ENCODE measurements at regions not wholly inside any gene's neighbourhood (a gene's known extent, or its start where the extent isn't known, plus 50 kb on each side); places are given as distances from the start of the nearest gene placed in this dataset.

GRCh38 chr12:70070494-70071007, 172.7 kb upstream of the CNOT2 start:
- Histone ChIP-seq H3K27ac (no peak overlapping the region), H3K27me3 (replicated peaks) (no peaks in the 10 kb centered on the region), H3K36me3 (replicated peaks) (no peaks in the 10 kb centered on the region), H3K4me3 (ENCODE audit: low read depth, low read length) (no peak overlapping the region)
- in situ Hi-C loops (cut with HindIII; ENCODE audit: low pct_ligation_motif_present, low sequenced_read_pairs), result no loop called here
- TF ChIP-seq CTCF (IDR thresholded peaks at IDR 0.05; ENCODE audit: low read depth, low read length, missing control alignments), result no peak
- DNase-seq, result no peak

GRCh38 chr12:70074510-70074909, 168.7 kb upstream of the CNOT2 start:
- in situ Hi-C loops (cut with HindIII; ENCODE audit: low pct_ligation_motif_present, low sequenced_read_pairs), result no loop called here
- no peak for DNase-seq
- no peak overlapping the region for H3K4me3 ChIP-seq (ENCODE audit: low read depth, low read length)
- no peaks in the 10 kb centered on the region for H3K36me3 ChIP-seq (replicated peaks)
- H3K27ac ChIP-seq, result no peak overlapping the region
- TF ChIP-seq CTCF (IDR thresholded peaks at IDR 0.05; ENCODE audit: low read depth, low read length, missing control alignments), result no peak
- H3K27me3 ChIP-seq (replicated peaks), result no peaks in the 10 kb centered on the region

- in situ Hi-C loops (cut with HindIII; ENCODE audit: low pct_ligation_motif_present, low sequenced_read_pairs), result no loop called here
- H3K27ac ChIP-seq, result no peak overlapping the region
- DNase-seq, result no peak
- H3K36me3 ChIP-seq (replicated peaks), result no peaks in the 10 kb centered on the region
- H3K4me3 ChIP-seq (ENCODE audit: low read depth, low read length), result no peak overlapping the region
- no peak for TF ChIP-seq CTCF (IDR thresholded peaks at IDR 0.05; ENCODE audit: low read depth, low read length, missing control alignments)
- no peaks in the 10 kb centered on the region for H3K27me3 ChIP-seq (replicated peaks)
Measured at GRCh38 chr12:70077441-70077840, 165.8 kb upstream of the CNOT2 start.

GRCh38 chr12:70078161-70078560, 165.1 kb upstream of the CNOT2 start:
- in situ Hi-C loops (cut with HindIII; ENCODE audit: low pct_ligation_motif_present, low sequenced_read_pairs), result no loop called here
- TF ChIP-seq CTCF (IDR thresholded peaks at IDR 0.05; ENCODE audit: low read depth, low read length, missing control alignments), result no peak
- no peak overlapping the region for H3K4me3 ChIP-seq (ENCODE audit: low read depth, low read length)

GRCh38 chr12:70080566-70080965, 162.7 kb upstream of the CNOT2 start:
- no peak for DNase-seq
- Histone ChIP-seq H3K36me3 (replicated peaks) (no peaks in the 10 kb centered on the region), H3K27ac (no peak overlapping the region), H3K27me3 (replicated peaks) (no peaks in the 10 kb centered on the region), H3K4me3 (ENCODE audit: low read depth, low read length) (no peak overlapping the region)
- in situ Hi-C loops (cut with HindIII; ENCODE audit: low pct_ligation_motif_present, low sequenced_read_pairs), result no loop called here
- no peak for TF ChIP-seq CTCF (IDR thresholded peaks at IDR 0.05; ENCODE audit: low read depth, low read length, missing control alignments)

More at GRCh38 chr12:70078161-70078560, 165.1 kb upstream of the CNOT2 start:
- Histone ChIP-seq H3K27me3 (replicated peaks) (no peaks in the 10 kb centered on the region), H3K36me3 (replicated peaks) (no peaks in the 10 kb centered on the region), H3K27ac (no peak overlapping the region)
- DNase-seq, result no peak

GRCh38 chr12:70082997-70083676, 160.1 kb upstream of the CNOT2 start:
- no peak overlapping the region for H3K27ac ChIP-seq
- no peak for DNase-seq
- in situ Hi-C loops (cut with HindIII; ENCODE audit: low pct_ligation_motif_present, low sequenced_read_pairs), result no loop called here
- H3K36me3 ChIP-seq (replicated peaks), result no peaks in the 10 kb centered on the region
- H3K4me3 ChIP-seq (ENCODE audit: low read depth, low read length), result no peak overlapping the region
- no peaks in the 10 kb centered on the region for H3K27me3 ChIP-seq (replicated peaks)
- no peak for TF ChIP-seq CTCF (IDR thresholded peaks at IDR 0.05; ENCODE audit: low read depth, low read length, missing control alignments)
